Panc1 (cell line): ENCODE measurements at regions not wholly inside any gene's neighbourhood (a gene's known extent, or its start where the extent isn't known, plus 50 kb on each side); places are given as distances from the start of the nearest gene placed in this dataset.

ENCODE experiments used
- ATAC-seq: fragments of 200-7000 bp; cut with Tn5 transposase; 2 replicates; pipeline ENCODE4 v1.9.1; 2020; ENCODE audit warnings: mild to moderate bottlenecking, moderate library complexity
- BruUV-seq: library from RNA; stranded (reverse); fragments of 400-500 nt; replicated peaks from 2 replicates; lab custom pipeline; 2021; lab: Mats Ljungman, UMichigan
- CTCF ChIA-PET: fragments of 300-600 bp; sonication (Branson Sonifier 250); formaldehyde crosslinking; loops from one replicate; lab custom pipeline; 2022; ENCODE audit warnings: antibody characterized with exemption; lab: Charles Lee
- POLR2A ChIA-PET: fragments of 300-600 bp; sonication (Branson Sonifier 250); formaldehyde crosslinking; loops from one replicate; lab custom pipeline; 2022; ENCODE audit warnings: antibody characterized with exemption; lab: Charles Lee
- DNase-seq: peaks from one replicate; pipeline ENCODE4 v3.0.0-alpha.2; 2010; ENCODE audit warnings: low read depth, low spot score
- H3K27ac ChIP-seq: 2 replicates; pipeline ENCODE4 v1.5.1; 2011; ENCODE audit warnings: mild to moderate bottlenecking, low read length, inconsistent platforms
- H3K27me3 ChIP-seq: fragments of 200-500 bp; sonication (Bioruptor generic); 2 replicates; pipeline ENCODE4 v1.6.0; 2014; ENCODE audit warnings: low read length, inconsistent platforms; ENCODE audit not compliant: control insufficient read depth, insufficient read depth
- H3K36me3 ChIP-seq: fragments of 200-500 bp; sonication (Bioruptor generic); 2 replicates; pipeline ENCODE4 v1.5.1; 2014; ENCODE audit warnings: inconsistent platforms, mild to moderate bottlenecking, low read length, moderate library complexity; ENCODE audit not compliant: control insufficient read depth, insufficient read depth
- H3K4me1 ChIP-seq: 2 replicates; pipeline ENCODE4 v1.5.1; 2011; ENCODE audit warnings: inconsistent platforms, mild to moderate bottlenecking, low read length, moderate library complexity; ENCODE audit not compliant: control insufficient read depth, insufficient read depth
- H3K4me3 ChIP-seq, 2 experiments: 2 replicates each; pipeline ENCODE4 v1.5.1; 2011 to 2012; ENCODE audit warnings: low read depth in 2 of 2, low read length in 2 of 2, mild to moderate bottlenecking in 2 of 2, inconsistent platforms in 1 of 2, moderate library complexity in 1 of 2
- H3K9me3 ChIP-seq: fragments of 200-500 bp; sonication (Bioruptor generic); 2 replicates; pipeline ENCODE4 v1.5.1; 2014; ENCODE audit warnings: low read depth, mild to moderate bottlenecking, inconsistent platforms, low read length, moderate library complexity; ENCODE audit not compliant: control insufficient read depth, insufficient read depth
- CTCF ChIP-seq: fragments of 450-650 bp; IDR thresholded peaks from 2 replicates; pipeline ENCODE4 v1.5.1; 2017; ENCODE audit warnings: mild to moderate bottlenecking
- POLR2AphosphoS5 ChIP-seq: IDR thresholded peaks from 2 replicates; pipeline ENCODE4 v1.6.1; 2012; ENCODE audit warnings: mild to moderate bottlenecking, low read depth, low read length, moderate library complexity
- REST ChIP-seq, 2 experiments: IDR thresholded peaks; 2 replicates each; pipeline ENCODE4 v1.6.1; 2011 to 2012; ENCODE audit warnings: low read depth in 2 of 2, control low read depth in 1 of 2, low read length in 1 of 2, mild to moderate bottlenecking in 1 of 2, moderate library complexity in 1 of 2; ENCODE audit not compliant: insufficient read depth in 1 of 2
- SIN3A ChIP-seq: IDR thresholded peaks from 2 replicates; pipeline ENCODE4 v1.6.1; 2012; ENCODE audit warnings: low read depth, mild to moderate bottlenecking, low read length, moderate library complexity, borderline replicate concordance; ENCODE audit not compliant: insufficient read depth
- TCF7L2 ChIP-seq: IDR thresholded peaks from 2 replicates; pipeline ENCODE4 v1.6.1; 2011; ENCODE audit warnings: mild to moderate bottlenecking, low read depth, low read length, inconsistent platforms
- in situ Hi-C: cut with HindIII; loops from 2 replicates; pipeline ENCODE4 v1.10.0; 2016; ENCODE audit warnings: low sequenced_read_pairs, low pct_unique_long_range_greater_than_20kb
- intact Hi-C: fragments of 100-400 bp; cut with micrococcal nuclease; formaldehyde crosslinking; loops from one replicate; pipeline ENCODE4 v1.10.0; 2022; ENCODE audit not compliant: unreplicated experiment

- DNase-seq: no peak
- ATAC-seq: no peak
- BruUV-seq: no TSS peak
- Histone ChIP-seq H3K4me3 (no peak overlapping the region), H3K36me3 (no peaks in the 10 kb centered on the region), H3K27me3 (no peaks in the 10 kb centered on the region), H3K9me3 (no peaks in the 10 kb centered on the region), H3K27ac (no peak overlapping the region), H3K4me1 (no peaks in the 10 kb centered on the region)
- intact Hi-C loops: no loop called here
- in situ Hi-C loops: no loop called here
- CTCF ChIA-PET: no interaction called here
- TF ChIP-seq POLR2AphosphoS5 (no peak), TCF7L2 (no peak), SIN3A (no peak)
- POLR2A ChIA-PET: no interaction called here
Measured at GRCh38 chr16:51019617-51020016, 131.5 kb downstream of the SALL1 start.

- no peak for DNase-seq
- H3K27me3 ChIP-seq: no peaks in the 10 kb centered on the region
- no peaks in the 10 kb centered on the region for H3K36me3 ChIP-seq
- ChIA-PET CTCF (no interaction called here), POLR2A (no interaction called here)
- no peak overlapping the region for H3K27ac ChIP-seq
- ATAC-seq: no peak
- in situ Hi-C loops (no loop called here), intact Hi-C loops (no loop called here)
- TF ChIP-seq TCF7L2: no peak
- no peak for TF ChIP-seq CTCF
- no peak for TF ChIP-seq SIN3A
- no peak for TF ChIP-seq POLR2AphosphoS5
- no peak for TF ChIP-seq REST (IDR thresholded peaks at IDR 0.05; ENCODE audit: insufficient read depth in 1 of 2, low read depth in 2 of 2, low read length in 1 of 2)
- no peaks in the 10 kb centered on the region for H3K4me1 ChIP-seq
- no TSS peak for BruUV-seq
- no peaks in the 10 kb centered on the region for H3K9me3 ChIP-seq
- no peak overlapping the region for H3K4me3 ChIP-seq
Measured at GRCh38 chr16:51017969-51018368, 133.1 kb downstream of the SALL1 start.

GRCh38 chr16:51012396-51012795, 138.7 kb downstream of the SALL1 start:
- Histone ChIP-seq H3K4me1 (no peaks in the 10 kb centered on the region), H3K36me3 (no peaks in the 10 kb centered on the region), H3K27me3 (no peaks in the 10 kb centered on the region), H3K4me3 (no peak overlapping the region), H3K9me3 (no peaks in the 10 kb centered on the region), H3K27ac (no peak overlapping the region)
- intact Hi-C loops (no loop called here), in situ Hi-C loops (no loop called here)
- BruUV-seq: no TSS peak
- no peak for DNase-seq
- ChIA-PET CTCF (no interaction called here), POLR2A (no interaction called here)
- TF ChIP-seq POLR2AphosphoS5: no peak
- no peak for TF ChIP-seq REST (IDR thresholded peaks at IDR 0.05; ENCODE audit: insufficient read depth in 1 of 2, low read depth in 2 of 2, low read length in 1 of 2)
- no peak for TF ChIP-seq CTCF
- TF ChIP-seq TCF7L2: no peak
- TF ChIP-seq SIN3A: no peak
- ATAC-seq: no peak
